ENCODE measurements at regions not wholly inside any gene's neighbourhood (a gene's known extent, or its start where the extent isn't known, plus 50 kb on each side); places are given as distances from the start of the nearest gene placed in this dataset.
"Not testable (repeated sequence)": the region's sequence is repeated elsewhere in the genome, so short reads cannot be mapped to it uniquely, and the experiment has no call there.

- peak; percentile 7 for DNase-seq
Measured at GRCh38 chr3:182479419-182480336, 313.6 kb upstream of the ATP11B start.

GRCh38 chr3:182482705-182483104 is 310.6 kb upstream of the ATP11B start:
- DNase-seq, result no peak

GRCh38 chr3:182484682-182485081 is 308.6 kb upstream of the ATP11B start:
- no peak for DNase-seq

- no peak for DNase-seq
Measured at GRCh38 chr3:182485301-182485700, 308.0 kb upstream of the ATP11B start.

- no peak for DNase-seq
Measured at GRCh38 chr3:182486463-182486862, 306.8 kb upstream of the ATP11B start.

- DNase-seq, result no peak
Measured at GRCh38 chr3:182487143-182487542, 306.2 kb upstream of the ATP11B start.

- no peak for DNase-seq
Measured at GRCh38 chr3:182487611-182488010, 305.7 kb upstream of the ATP11B start.

GRCh38 chr3:182490596-182491491 is 302.5 kb upstream of the ATP11B start:
- peak; percentile 51 for DNase-seq

- no peak for DNase-seq
Measured at GRCh38 chr3:182491577-182491976, 301.7 kb upstream of the ATP11B start.

GRCh38 chr3:182492536-182492935 is 300.8 kb upstream of the ATP11B start:
- DNase-seq, result no peak

- no peak for DNase-seq
Measured at GRCh38 chr3:182500289-182500688, 293.0 kb upstream of the ATP11B start.

GRCh38 chr3:182501856-182502255 is 291.4 kb upstream of the ATP11B start:
- no peak for DNase-seq

GRCh38 chr3:182503401-182503800 is 289.9 kb upstream of the ATP11B start:
- no peak for DNase-seq

GRCh38 chr3:182508919-182509711 is 284.2 kb upstream of the ATP11B start:
- DNase-seq, result no peak

- no peak for DNase-seq
Measured at GRCh38 chr3:182509844-182510460, 283.4 kb upstream of the ATP11B start.

- DNase-seq, result no peak
Measured at GRCh38 chr3:182514236-182514964, 278.9 kb upstream of the ATP11B start.

- no peak for DNase-seq
Measured at GRCh38 chr3:182516597-182517336, 276.5 kb upstream of the ATP11B start.

- DNase-seq, result no peak
Measured at GRCh38 chr3:182519569-182519968, 273.7 kb upstream of the ATP11B start.

- DNase-seq, result no peak
Measured at GRCh38 chr3:182521339-182521738, 272.0 kb upstream of the ATP11B start.

GRCh38 chr3:182523424-182523823 is 269.9 kb upstream of the ATP11B start:
- not testable (repeated sequence) for DNase-seq

GRCh38 chr3:182523836-182524235 is 269.5 kb upstream of the ATP11B start:
- no peak for DNase-seq

Data from hematopoietic multipotent progenitor cell treated with erythropoietin and hydrocortisone succinate and interleukin-3 and kit ligand, for 6 days (in vitro differentiated cells).